ENCODE measurements at regions not wholly inside any gene's neighbourhood (a gene's known extent, or its start where the extent isn't known, plus 50 kb on each side); places are given as distances from the start of the nearest gene placed in this dataset.

GRCh38 chr9:73682789-73683188, 531.1 kb downstream of the ANXA1 start:
- no peak for DNase-seq

- DNase-seq, result peak; percentile 9
Measured at GRCh38 chr9:73683862-73684591, 532.4 kb downstream of the ANXA1 start.

- DNase-seq, result no peak
Measured at GRCh38 chr9:73684601-73685000, 532.9 kb downstream of the ANXA1 start.

GRCh38 chr9:73685786-73686185, 534.1 kb downstream of the ANXA1 start:
- no peak for DNase-seq

- DNase-seq, result no peak
Measured at GRCh38 chr9:73689051-73689870, 537.6 kb downstream of the ANXA1 start.

GRCh38 chr9:73701415-73702057, 549.9 kb downstream of the ANXA1 start:
- no peak for DNase-seq

- DNase-seq, result no peak
Measured at GRCh38 chr9:73714294-73714693, 562.6 kb downstream of the ANXA1 start.

- no peak for DNase-seq
Measured at GRCh38 chr9:73715591-73715990, 563.9 kb downstream of the ANXA1 start.

GRCh38 chr9:73719660-73720059, 568.0 kb downstream of the ANXA1 start:
- DNase-seq, result no peak

- no peak for DNase-seq
Measured at GRCh38 chr9:73720601-73721000, 568.9 kb downstream of the ANXA1 start.

GRCh38 chr9:73736270-73736669, 584.6 kb downstream of the ANXA1 start:
- no peak for DNase-seq

GRCh38 chr9:73738741-73739530, 587.3 kb downstream of the ANXA1 start:
- DNase-seq, result no peak

- DNase-seq, result no peak
Measured at GRCh38 chr9:73741316-73741715, 589.7 kb downstream of the ANXA1 start.

- DNase-seq, result no peak
Measured at GRCh38 chr9:73742412-73742811, 590.7 kb downstream of the ANXA1 start.

GRCh38 chr9:73743826-73744225, 592.2 kb downstream of the ANXA1 start:
- DNase-seq, result no peak

- no peak for DNase-seq
Measured at GRCh38 chr9:73745598-73745997, 593.9 kb downstream of the ANXA1 start.

- DNase-seq, result no peak
Measured at GRCh38 chr9:73753171-73753570, 601.5 kb downstream of the ANXA1 start.

GRCh38 chr9:73761905-73762304, 610.2 kb downstream of the ANXA1 start:
- DNase-seq, result no peak

- no peak for DNase-seq
Measured at GRCh38 chr9:73773896-73774295, 622.2 kb downstream of the ANXA1 start.

- no peak for DNase-seq
Measured at GRCh38 chr9:73775757-73776156, 624.1 kb downstream of the ANXA1 start.

- DNase-seq, result no peak
Measured at GRCh38 chr9:73780916-73781315, 629.3 kb downstream of the ANXA1 start.

- no peak for DNase-seq
Measured at GRCh38 chr9:73782166-73782565, 630.5 kb downstream of the ANXA1 start.

- DNase-seq, result no peak
Measured at GRCh38 chr9:73799446-73799845, 647.8 kb downstream of the ANXA1 start.
